Osteoblast (primary cell): ENCODE measurements at regions not wholly inside any gene's neighbourhood (a gene's known extent, or its start where the extent isn't known, plus 50 kb on each side); places are given as distances from the start of the nearest gene placed in this dataset.

ENCODE experiments used
- DNase-seq: peaks from one replicate; pipeline ENCODE4 v3.0.0; 2011; ENCODE audit warnings: low spot score, mixed read lengths; ENCODE audit not compliant: insufficient read length; ENCODE audit errors: missing footprints
- H2AFZ ChIP-seq: 2 replicates; pipeline ENCODE4 v1.6.0; 2011; ENCODE audit warnings: mild to moderate bottlenecking, low read length
- H3K27ac ChIP-seq: 2 replicates; pipeline ENCODE4 v1.5.1; 2011; ENCODE audit warnings: mild to moderate bottlenecking, low read depth, low read length, moderate library complexity
- H3K27me3 ChIP-seq: 2 replicates; pipeline ENCODE4 v1.6.0; 2012; ENCODE audit warnings: mild to moderate bottlenecking, control low read depth, inconsistent platforms, low read length, moderate library complexity; ENCODE audit not compliant: insufficient read depth
- H3K36me3 ChIP-seq: 2 replicates; pipeline ENCODE4 v1.5.1; 2011; ENCODE audit warnings: mild to moderate bottlenecking, low read length, control low read depth, moderate library complexity; ENCODE audit not compliant: insufficient read depth
- H3K4me1 ChIP-seq: 2 replicates; pipeline ENCODE4 v1.5.1; 2011; ENCODE audit warnings: mild to moderate bottlenecking, low read length, control low read depth, moderate library complexity; ENCODE audit not compliant: insufficient read depth
- H3K4me2 ChIP-seq: 2 replicates; pipeline ENCODE4 v1.6.0; 2011; ENCODE audit warnings: mild to moderate bottlenecking, low read length; ENCODE audit not compliant: insufficient read depth
- H3K4me3 ChIP-seq: fragments of 200-600 bp; sonication (generic); 3 replicates; pipeline ENCODE4 v1.5.1; 2012; ENCODE audit warnings: mild to moderate bottlenecking, low read length, inconsistent platforms; ENCODE audit not compliant: insufficient read depth
- H3K79me2 ChIP-seq: 2 replicates; pipeline ENCODE4 v1.6.0; 2012; ENCODE audit warnings: mild to moderate bottlenecking, low read length, control low read depth, inconsistent platforms; ENCODE audit not compliant: insufficient read depth
- H3K9me3 ChIP-seq: 2 replicates; pipeline ENCODE4 v1.5.1; 2011; ENCODE audit warnings: low read depth, low read length, control low read depth
- H4K20me1 ChIP-seq: 2 replicates; pipeline ENCODE4 v1.6.0; 2012; ENCODE audit warnings: mild to moderate bottlenecking, low read length, control low read depth; ENCODE audit not compliant: insufficient read depth
- CTCF ChIP-seq: IDR thresholded peaks from 2 replicates; pipeline ENCODE4 v1.5.1; 2011; ENCODE audit warnings: mild to moderate bottlenecking, low read depth, low read length, moderate library complexity; ENCODE audit errors: extremely low read depth

GRCh38 chr20:51959066-51959542 is 156.8 kb upstream of the SALL4 start:
- Histone ChIP-seq H3K79me2 (no peaks in the 10 kb centered on the region), H3K36me3 (no peaks in the 10 kb centered on the region), H3K4me1 (peaks cover 26% of the 10 kb centered on the region), H2AFZ (no peak overlapping the region), H3K9me3 (no peaks in the 10 kb centered on the region), H4K20me1 (no peaks in the 10 kb centered on the region), H3K27me3 (no peaks in the 10 kb centered on the region), H3K27ac (no peak overlapping the region), H3K4me2 (peak overlapping the region; percentile 25), H3K4me3 (no peak overlapping the region)
- no peak for DNase-seq
- TF ChIP-seq CTCF = no peak

GRCh38 chr20:51958099-51959065 is 156.1 kb upstream of the SALL4 start:
- TF ChIP-seq CTCF = no peak
- no peak overlapping the region for H2AFZ ChIP-seq
- H3K4me1 ChIP-seq = peaks cover 26% of the 10 kb centered on the region
- peak overlapping the region; percentile 25 for H3K4me2 ChIP-seq
- H3K79me2 ChIP-seq = no peaks in the 10 kb centered on the region
- no peaks in the 10 kb centered on the region for H3K36me3 ChIP-seq
- H3K27me3 ChIP-seq = no peaks in the 10 kb centered on the region
- no peak overlapping the region for H3K4me3 ChIP-seq
- no peaks in the 10 kb centered on the region for H3K9me3 ChIP-seq
- H3K27ac ChIP-seq = no peak overlapping the region
- no peaks in the 10 kb centered on the region for H4K20me1 ChIP-seq
- no peak for DNase-seq

- Histone ChIP-seq H4K20me1 (no peaks in the 10 kb centered on the region), H2AFZ (no peak overlapping the region), H3K4me1 (peaks cover 23% of the 10 kb centered on the region), H3K4me3 (no peak overlapping the region), H3K4me2 (no peak overlapping the region), H3K27ac (no peak overlapping the region), H3K27me3 (no peaks in the 10 kb centered on the region), H3K36me3 (no peaks in the 10 kb centered on the region), H3K79me2 (no peaks in the 10 kb centered on the region), H3K9me3 (no peaks in the 10 kb centered on the region)
- no peak for DNase-seq
- TF ChIP-seq CTCF = no peak
Measured at GRCh38 chr20:51955756-51956155, 153.4 kb upstream of the SALL4 start.

GRCh38 chr20:51953731-51954340 is 151.5 kb upstream of the SALL4 start:
- Histone ChIP-seq H3K4me3 (no peak overlapping the region), H4K20me1 (no peaks in the 10 kb centered on the region), H3K79me2 (no peaks in the 10 kb centered on the region), H3K4me1 (peaks cover 18% of the 10 kb centered on the region), H3K4me2 (no peak overlapping the region), H3K27me3 (no peaks in the 10 kb centered on the region), H3K36me3 (no peaks in the 10 kb centered on the region), H3K9me3 (no peaks in the 10 kb centered on the region), H3K27ac (no peak overlapping the region), H2AFZ (no peak overlapping the region)
- no peak for DNase-seq
- no peak for TF ChIP-seq CTCF
